ENCODE measurements at regions not wholly inside any gene's neighbourhood (a gene's known extent, or its start where the extent isn't known, plus 50 kb on each side); places are given as distances from the start of the nearest gene placed in this dataset.

GRCh38 chr2:236857781-236858180, 227.9 kb upstream of the COPS8 start:
- no peak for DNase-seq

GRCh38 chr2:236858661-236859060, 227.0 kb upstream of the COPS8 start:
- DNase-seq: no peak

- DNase-seq: no peak
Measured at GRCh38 chr2:236859908-236860307, 225.8 kb upstream of the COPS8 start.

GRCh38 chr2:236861196-236861875, 224.4 kb upstream of the COPS8 start:
- no peak for DNase-seq

DNA sequence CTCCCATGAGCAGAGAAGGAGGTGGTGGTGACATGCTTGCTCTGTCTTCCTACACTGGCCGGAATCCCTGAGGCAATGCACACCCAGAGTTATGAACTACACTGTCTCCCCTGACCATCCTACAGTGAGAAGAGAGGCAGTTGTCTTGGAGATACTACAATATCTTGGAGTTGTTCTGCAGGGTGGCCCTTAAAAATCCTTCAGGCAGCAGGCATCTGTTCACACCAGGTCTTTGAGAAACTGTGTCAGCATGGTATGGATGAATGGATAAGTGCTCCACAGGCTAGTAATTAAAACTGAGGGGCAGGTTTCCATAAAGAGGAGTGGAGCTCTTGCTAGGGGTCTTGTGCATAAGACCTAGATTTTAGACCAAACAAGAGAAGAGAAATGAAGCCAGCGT, 223.7 kb upstream of the COPS8 start:
- no peak for DNase-seq

- DNase-seq: no peak
Measured at GRCh38 chr2:236862526-236862925, 223.2 kb upstream of the COPS8 start.

GRCh38 chr2:236862961-236863728, 222.5 kb upstream of the COPS8 start:
- DNase-seq: no peak

DNA sequence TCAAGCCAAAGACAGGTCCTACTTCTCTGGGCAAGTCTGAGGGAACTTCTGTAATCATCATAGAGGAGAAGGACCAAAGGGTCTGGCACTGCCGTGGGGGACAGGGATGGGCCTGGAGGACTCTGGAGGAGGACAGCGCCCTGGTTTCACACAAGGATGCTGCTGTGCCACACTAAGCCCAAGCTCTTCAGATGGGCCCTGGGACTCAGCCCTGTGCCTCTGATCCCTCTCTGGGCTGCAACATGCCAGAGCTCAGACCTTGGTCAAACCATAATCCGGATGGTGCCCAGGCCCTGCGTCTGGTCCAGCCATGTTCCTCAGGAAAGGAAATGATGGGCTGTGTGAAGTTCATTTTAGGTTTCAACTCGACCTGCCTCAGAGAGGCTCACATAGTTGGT, 222.0 kb upstream of the COPS8 start:
- DNase-seq: no peak

DNA sequence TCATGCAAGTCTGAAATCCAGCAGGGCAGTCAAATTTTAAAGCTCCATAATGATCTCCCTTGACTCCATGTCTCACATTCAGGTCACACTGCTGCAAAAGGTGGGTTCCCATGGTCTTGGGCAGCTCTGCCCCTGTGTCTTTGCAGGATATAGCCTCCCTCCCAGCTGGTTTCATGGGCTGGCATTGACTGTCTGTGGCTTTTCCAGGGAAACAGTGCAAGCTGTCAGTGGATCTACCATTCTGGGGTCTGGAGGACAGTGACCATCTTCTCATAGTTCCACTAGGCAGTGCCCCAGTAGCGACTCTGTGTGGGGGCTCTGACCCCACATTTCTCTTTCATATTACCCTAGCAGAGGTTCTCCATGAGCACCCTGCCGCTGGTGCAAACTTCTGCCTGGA, 220.6 kb upstream of the COPS8 start:
- DNase-seq: no peak

- DNase-seq: no peak
Measured at GRCh38 chr2:236866542-236867340, 218.9 kb upstream of the COPS8 start.

GRCh38 chr2:236867441-236868260, 218.0 kb upstream of the COPS8 start:
- DNase-seq: no peak

DNA sequence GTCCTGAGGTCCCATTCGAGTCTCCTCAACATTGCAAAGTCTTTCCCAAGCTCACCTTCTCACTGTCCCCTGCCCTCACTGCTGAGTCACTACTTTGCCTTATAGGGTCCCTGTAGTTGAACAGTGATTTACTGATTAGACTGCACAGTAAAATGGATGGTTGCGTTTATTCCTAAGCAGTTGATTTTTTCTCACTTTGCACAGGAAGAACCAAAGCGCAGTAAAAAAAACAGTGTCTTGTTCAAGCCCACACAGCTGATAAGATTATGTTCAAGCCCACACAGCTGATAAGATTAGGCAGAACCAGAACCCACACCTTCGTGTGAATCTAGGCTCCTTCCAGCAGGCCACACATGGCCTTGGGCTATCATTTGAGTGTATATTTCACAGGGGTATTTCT, 215.3 kb upstream of the COPS8 start:
- no peak for DNase-seq

- no peak for DNase-seq
Measured at GRCh38 chr2:236871500-236872001, 214.1 kb upstream of the COPS8 start.

DNA sequence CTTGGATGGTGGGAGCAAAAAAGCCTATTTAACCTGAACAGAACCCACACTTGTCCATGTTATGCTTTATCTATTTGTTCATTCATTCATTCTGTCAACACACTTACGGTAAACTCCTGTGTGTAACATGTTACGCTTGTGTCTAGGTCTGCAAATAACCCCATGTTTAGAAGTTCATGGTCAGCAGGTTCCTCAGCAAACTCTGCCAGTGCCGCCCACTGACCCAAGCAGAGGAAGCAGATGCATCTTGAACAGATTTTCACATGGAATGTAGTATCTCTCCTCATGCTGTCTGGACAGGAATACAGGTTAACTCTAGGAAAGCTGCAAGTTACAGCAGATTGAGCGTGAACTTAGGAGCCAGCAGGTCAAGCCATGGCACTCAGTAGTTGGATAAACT, 213.7 kb upstream of the COPS8 start:
- DNase-seq: no peak

DNA sequence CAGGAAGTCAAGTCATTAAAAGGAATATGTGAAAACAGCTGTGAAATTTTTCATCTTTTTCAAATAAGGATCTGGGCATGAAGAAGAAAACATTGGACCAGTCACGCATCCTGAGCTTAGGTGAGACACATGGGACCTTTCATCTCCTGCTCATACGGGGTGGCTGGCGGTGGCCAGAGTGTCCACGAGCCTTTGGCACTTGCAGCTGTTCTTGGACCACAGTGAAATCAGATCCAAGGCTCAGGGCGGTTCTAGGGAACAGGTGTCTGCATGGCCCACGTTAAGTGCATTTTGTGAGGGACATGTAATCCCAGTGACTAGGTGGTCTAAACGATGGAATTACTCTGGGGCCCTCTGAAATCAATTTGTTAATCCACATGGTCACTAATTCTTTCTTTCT, 212.7 kb upstream of the COPS8 start:
- DNase-seq: no peak

GRCh38 chr2:236873636-236874035, 212.1 kb upstream of the COPS8 start:
- DNase-seq: no peak

DNA sequence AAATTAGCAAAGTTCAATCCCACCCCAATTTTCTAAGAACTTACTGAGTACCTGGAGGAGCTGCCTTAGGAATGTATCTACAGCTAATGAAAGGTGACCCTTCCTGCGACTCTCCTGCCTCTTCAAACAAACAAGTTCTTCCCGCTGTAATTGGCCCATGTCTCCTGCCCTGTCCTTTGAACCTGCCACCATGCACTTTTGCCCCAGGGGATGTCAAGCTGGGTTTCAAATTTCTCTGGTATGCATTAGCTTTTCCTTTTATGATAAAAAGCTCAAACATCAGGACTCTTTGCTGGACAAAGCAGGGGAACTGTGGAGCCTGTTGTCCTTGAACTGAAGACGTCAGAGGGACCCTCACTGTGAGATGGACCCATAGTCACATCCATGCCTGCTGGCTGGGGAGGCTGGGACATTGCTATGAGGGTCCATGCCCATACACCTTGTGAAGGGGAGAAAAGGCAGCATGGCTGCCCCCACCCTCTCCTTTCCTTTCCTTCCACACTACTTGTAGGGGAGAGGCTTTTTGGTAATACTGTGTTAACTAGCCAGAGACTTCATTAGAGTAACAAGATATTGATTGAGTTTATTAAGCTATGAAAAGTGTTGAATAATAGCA, 210.7 kb upstream of the COPS8 start:
- no peak for DNase-seq

DNA sequence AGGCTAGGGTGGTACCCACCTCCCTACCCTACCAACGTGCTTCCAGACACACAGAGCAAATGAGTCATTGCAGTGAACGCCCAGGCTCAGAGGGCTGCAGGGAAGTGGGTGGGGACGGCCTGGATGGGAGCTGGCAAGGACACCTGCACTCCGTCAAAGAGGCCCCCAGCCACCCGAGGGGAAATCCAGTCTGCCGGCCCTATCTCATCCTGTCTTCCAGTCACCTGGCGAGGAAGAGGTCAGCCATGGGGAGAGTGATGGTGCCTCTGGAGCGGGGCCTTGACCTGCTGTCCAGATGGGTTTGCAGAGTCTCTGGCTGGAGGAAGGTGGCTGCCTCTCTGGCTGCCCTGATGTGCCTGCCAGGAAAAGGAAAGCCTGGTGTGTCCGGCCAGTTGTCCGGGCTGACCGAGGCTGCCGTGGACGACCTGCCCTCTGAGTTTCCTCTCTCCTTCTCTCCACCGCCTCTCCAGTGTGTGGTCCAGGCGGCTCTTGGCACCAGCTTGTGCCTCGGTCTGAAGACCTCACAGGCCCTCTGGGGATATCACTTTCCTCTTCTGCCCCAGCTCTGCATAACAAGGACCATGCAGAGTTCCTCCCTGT, 209.7 kb upstream of the COPS8 start:
- no peak for DNase-seq

- no peak for DNase-seq
Measured at GRCh38 chr2:236876642-236877041, 209.0 kb upstream of the COPS8 start.

GRCh38 chr2:236877972-236878371, 207.7 kb upstream of the COPS8 start:
- no peak for DNase-seq

GRCh38 chr2:236879416-236879963, 206.2 kb upstream of the COPS8 start:
- no peak for DNase-seq

DNA sequence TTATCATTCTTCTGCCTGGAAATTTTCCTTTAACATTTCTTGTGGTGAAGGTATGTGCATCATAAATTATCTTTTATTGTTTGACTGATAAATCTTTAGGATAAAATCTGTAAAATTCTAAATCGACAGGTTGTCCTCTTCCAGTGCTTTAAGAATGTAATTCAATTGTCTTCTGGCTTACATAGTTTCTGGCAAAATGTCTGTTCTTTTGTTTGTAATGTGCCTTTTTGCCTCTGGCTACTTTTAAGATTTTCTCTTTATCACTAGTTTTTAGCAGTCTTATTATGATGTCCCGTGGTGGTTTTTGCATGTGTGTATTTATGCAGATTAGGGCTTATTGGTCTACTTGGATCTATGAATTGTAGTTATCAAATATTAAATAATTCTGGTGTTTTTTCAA, 203.6 kb upstream of the COPS8 start:
- no peak for DNase-seq

All from activated T-cell treated with anti-CD3 and anti-CD28 coated beads, Interleukin-2, amount 50 U/mL, for 1 hour (primary cell).